Stimulated activated CD4-positive, alpha-beta T cell treated with anti-CD3 and anti-CD28 coated beads, Interleukin-15, amount 100 ng/mL, for 24 hours (primary cell): ENCODE measurements at regions not wholly inside any gene's neighbourhood (a gene's known extent, or its start where the extent isn't known, plus 50 kb on each side); places are given as distances from the start of the nearest gene placed in this dataset.
A peak's percentile ranks its signal among the peaks of the same experiment; 100 is the strongest.

Experiments used
- DNase-seq: peaks from one replicate; pipeline ENCODE4 v3.0.0-alpha.2; 2020

- no peak for DNase-seq
Observed at GRCh38 chr11:13062115-13062514, 53.0 kb downstream of the RASSF10 start.

- no peak for DNase-seq
Observed at GRCh38 chr11:13064593-13064992, 55.5 kb downstream of the RASSF10 start.

DNA sequence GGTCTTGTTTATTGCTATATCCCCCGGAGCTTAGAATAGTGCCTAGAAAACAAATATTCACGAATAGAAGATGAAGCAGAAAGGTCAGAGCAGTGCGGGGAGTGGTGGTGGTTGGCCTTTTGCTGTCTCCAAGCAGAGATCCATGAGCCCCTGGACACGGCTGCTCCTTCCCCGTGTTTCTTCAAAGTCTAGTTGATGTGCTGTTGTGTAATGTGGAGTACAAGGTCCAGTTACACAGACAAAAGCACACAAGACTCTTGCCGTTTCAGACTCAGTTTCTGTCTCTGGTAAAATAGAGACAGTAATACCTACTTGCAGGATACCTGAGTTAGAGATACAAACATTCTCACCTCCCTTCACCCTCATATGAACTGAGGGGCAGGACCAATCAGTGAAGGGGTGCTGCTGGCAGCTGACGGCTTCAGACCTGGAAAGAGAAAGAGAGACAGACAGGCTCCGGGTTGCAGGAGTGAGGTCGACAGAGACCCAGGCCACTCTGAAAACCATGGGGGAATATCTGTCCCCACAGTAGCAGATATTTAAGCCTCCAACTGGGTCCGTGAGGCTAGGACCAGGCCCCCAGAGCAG lies 56.2 kb downstream of the RASSF10 start:
- no peak for DNase-seq

GRCh38 chr11:13068211-13068610 lies 59.1 kb downstream of the RASSF10 start:
- DNase-seq = no peak

DNA sequence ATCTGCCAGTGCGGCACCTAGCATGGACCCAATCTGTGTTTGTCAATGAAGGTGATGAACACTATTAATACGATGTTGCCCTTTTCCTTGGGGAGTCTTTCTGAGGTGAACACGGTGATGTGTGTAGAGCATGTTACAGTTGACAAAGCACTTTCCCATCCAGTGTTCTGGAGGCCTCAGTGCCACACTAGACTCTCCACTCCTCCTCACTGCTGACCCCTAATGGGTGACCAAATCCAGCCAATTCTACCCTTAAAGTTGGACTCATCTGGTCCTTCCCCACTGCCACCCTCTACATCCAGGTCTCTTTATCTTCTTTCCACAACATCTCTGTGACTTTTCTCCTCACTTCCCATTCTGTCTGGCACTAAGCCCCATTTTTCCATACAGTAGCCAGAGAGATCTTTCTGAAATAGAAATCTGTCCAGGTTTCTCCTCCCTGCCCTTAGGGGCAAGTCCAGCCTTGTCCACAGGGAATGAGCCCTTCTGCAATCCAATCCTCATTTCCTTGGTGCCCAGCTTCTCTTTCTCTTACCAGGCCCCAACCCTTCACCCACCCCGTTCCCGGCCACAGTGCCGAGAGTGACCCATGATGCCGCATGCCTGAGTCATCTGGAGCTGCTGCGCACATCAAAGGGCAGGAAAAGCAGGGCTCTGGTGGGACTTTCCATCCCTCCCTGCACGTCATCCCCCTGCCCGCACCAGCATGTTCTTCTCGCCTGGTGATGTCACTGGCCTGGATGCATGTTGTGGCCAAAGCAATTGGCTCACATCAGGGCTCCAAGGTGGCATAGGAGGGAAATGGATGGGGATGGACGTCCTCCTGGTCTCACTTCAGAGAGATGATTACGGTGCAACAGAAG lies 64.2 kb downstream of the RASSF10 start:
- peak; percentile 2 for DNase-seq

DNA sequence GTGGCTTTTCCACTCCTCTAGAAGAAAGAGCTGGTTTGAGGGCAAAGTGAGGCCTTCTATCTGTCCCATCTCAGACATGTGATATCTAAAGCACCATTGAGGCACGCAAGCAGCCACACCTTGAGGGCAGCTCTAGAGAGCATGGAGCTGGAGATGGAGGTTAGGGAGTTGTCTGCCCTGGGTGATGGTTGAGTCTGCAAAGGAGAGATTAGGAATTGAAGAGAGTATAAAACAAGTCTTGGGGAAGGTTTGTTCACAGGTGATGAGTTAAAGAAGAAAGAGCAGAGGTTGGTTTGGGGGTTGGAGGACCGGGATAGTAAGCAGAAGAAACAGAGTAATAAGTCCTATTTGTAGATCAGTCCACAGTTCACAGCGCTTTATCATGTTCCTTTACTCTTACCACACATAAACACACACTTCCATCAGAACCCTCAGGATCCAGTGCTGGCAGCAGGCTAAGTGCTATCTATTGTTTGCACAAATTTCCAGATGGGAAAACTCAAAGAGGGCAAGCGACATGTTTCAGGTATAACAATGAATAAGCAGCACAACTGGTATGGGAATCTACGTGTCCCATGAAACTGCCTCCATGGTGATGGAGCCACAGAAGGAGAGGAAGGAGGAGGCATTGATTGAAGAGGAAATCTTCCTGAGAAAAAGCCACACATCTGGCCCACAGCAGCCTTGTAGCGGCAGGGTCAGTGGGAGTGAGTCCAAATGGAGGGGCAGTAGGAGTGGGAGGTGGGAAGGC lies 65.8 kb downstream of the RASSF10 start:
- DNase-seq = no peak

- DNase-seq = no peak
Observed at GRCh38 chr11:13076961-13077360, 67.8 kb downstream of the RASSF10 start.

DNA sequence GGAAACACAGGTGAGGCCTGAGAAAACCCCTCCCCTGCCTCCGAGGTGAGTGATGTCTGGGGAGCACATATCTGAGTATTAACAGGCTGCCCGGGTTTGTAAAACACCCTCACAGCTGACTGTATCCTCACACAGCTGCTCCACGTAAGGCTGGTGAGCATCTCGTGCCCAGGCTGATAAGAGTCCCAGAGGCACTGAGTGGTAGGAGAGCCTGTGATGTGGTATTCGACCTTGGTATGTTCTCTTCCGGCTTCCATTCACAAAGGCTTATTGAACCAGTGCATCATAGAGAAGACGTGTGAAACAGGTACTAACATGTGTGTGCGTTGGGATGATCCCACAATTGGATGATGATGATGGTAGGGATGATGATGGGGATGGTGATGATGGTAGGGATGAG lies 71.7 kb downstream of the RASSF10 start:
- no peak for DNase-seq

- no peak for DNase-seq
Observed at GRCh38 chr11:13082588-13082987, 73.5 kb downstream of the RASSF10 start.

- DNase-seq = no peak
Observed at GRCh38 chr11:13090228-13090708, 81.2 kb downstream of the RASSF10 start.

DNA sequence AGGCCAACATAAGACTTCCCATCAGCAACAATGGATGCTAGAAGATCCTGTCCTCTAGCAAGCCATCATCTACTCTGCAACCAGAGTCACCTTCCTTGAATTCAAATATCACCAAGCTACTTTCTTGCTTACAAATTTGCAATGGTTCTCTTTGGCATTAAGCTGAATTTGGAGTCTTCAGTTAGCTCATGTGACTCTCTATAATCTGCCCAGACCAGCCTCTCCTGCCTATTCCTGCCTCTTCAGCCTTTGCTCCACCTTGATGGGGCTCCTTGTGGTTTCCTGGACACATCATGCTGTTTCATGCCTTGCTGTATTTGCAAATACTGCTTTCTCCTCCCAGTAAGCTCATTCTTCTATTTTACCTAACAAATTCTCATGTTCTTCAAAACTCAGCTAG lies 82.3 kb downstream of the RASSF10 start:
- no peak for DNase-seq

DNA sequence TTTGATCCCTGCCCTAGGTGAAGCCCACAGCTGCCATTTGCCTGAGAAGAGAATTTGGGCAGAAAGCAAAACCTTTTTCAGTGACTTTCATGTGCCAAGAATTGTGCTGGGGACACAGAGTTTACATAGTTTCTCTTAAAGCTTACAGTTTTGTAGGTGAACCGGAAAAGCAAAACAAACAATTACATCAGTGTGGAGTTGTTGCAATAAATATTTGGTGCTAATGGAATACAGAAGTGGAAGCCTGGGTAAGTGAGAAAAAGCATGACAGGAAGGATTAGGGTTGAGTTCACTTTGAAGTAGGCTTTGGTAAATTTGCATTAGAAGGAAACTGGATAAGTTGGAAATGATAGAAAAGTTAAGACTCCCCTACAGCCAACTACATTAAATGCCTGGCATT lies 82.7 kb downstream of the RASSF10 start:
- DNase-seq = no peak

DNA sequence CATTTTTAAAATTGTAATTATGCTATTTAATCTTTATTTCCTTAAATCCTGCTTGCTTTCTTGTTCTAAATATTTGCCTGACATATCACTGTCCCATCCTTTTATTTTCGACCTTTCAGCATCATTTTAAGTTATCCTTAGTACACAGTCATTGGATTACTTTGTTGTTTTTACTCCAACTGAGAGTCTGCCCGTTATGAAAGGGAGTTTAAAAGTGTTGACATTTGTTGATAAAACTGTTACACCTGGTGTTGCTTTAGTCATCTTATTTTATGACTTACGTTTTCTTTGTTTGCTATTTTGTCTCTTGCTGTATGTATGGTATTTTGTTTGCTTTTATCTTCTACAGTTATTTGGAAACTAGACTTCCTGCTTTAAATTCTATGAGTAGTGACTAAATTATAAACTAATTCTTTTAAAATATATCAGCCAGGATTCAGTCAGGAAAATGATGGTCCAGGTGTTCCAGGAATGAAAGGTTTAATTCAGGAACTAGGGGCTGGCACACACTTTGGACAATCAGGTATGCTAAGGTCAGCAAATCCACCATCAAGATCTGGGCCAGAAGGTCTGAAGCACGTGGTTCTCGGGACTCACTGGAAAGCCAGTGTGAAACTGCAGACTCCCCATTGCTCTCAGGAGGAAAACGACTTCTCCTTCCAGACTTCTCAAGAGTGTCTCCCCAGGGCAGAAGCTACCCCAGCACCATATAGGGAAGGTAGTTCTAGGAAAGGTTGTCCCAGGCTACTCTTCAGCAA lies 86.0 kb downstream of the RASSF10 start:
- no peak for DNase-seq

DNA sequence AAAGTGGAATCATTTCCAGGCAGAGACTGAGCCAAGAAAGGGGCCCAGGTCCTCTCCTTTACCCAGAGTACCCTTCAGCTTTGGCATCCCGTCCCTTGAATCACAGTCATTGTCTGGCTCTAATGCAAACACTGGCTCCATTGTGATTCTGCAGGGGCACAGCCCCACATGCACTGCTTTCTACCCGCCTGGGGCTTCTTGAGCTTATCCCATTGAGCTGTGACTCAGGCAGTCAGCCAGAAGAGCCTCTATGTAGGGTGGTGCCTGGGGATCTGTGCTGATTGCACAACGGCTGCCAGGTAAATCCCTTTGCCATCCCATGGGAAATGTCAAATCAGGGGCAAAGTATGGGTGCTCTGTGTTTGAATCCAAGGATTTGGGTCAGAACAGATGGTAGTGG lies 88.9 kb downstream of the RASSF10 start:
- no peak for DNase-seq

GRCh38 chr11:13098616-13099289 lies 89.6 kb downstream of the RASSF10 start:
- DNase-seq = no peak

DNA sequence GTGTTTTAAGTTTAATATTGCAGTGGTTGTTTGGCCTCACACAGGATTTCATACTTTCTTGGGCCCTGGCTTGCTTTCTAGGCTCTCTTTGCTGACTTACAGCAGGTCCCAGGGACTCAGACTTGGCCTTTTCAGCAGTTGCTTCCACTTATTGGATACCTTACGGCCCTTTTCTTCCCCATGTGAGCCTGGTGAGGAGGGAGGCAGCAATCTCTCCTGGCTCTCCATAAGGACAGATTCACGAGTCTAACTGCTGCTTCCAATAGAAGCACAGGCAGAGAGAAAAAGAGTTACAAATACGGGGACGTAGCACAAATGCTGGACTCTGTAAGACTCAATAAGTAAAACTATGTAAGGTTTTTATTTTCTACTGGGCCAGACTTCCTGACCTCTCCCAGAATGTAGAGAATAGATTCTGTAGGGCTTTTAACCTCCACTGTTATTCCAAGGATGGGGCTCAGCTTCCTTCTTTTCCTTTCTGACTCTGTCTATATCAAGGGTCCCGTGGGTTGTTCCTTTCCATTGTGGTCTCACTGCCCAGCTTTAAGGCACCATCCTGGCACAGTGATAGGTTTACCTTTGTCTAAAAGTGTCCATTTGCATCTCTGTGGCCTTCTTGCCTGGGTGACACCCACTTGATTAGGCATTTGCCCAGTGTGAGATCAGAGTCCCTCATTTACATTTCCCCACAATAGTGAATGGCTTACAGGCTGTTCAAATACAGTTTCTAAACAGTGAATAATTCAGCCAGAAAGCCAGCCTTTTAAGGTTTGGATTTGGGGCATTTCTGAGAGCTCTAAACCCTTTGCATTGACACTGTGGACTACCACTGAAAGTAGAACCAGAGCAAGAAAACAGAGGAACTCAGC lies 92.8 kb downstream of the RASSF10 start:
- DNase-seq = no peak

DNA sequence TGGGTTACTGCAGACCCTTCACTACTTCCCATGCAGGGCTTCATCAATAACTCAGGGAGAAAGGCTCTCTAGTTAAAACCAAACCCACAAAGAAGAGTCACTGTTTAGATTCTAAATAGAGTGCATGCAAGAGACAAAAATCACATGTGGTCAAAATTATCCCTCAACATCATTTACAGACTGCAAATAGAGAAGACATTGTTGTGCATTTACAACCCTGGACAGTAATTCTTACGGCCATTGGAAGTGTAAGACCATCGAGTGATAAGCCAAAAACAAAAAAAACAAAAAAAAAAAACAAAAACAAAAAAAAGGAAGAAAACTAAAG lies 93.4 kb downstream of the RASSF10 start:
- DNase-seq = no peak

- DNase-seq = no peak
Observed at GRCh38 chr11:13102865-13103539, 93.9 kb downstream of the RASSF10 start.

DNA sequence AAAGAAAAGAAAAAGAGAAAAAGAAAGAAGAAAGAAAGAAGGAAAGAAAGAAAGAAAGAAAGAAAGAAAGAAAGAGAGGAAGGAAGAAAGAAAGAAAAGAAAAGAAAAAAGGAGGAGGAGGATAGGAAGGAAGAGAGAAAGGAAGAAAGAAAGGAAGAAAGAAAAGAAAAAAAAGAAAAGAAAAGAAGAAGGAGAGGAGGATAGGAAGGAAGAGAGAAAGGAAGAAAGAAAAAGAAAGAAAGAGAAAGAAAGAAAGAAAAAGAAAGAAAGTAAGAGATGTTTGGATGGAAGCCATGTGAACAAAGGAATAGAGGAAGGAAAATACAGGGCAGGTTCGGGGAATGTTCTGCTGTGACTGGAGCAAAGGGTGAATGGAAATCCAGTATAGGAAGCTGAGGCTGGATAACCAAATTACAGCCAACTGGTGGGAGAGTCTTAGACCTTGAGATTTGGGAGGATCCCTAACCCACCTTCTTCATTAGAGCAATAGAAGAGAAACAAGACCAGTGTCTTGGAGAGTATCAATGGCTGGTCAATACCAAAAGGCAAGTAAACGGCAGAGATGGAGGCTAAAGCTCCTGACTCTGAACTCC lies 94.9 kb downstream of the RASSF10 start:
- no peak for DNase-seq

- DNase-seq = no peak
Observed at GRCh38 chr11:13104619-13105236, 95.6 kb downstream of the RASSF10 start.
